ENCODE measurements at regions not wholly inside any gene's neighbourhood (a gene's known extent, or its start where the extent isn't known, plus 50 kb on each side); places are given as distances from the start of the nearest gene placed in this dataset.

DNA sequence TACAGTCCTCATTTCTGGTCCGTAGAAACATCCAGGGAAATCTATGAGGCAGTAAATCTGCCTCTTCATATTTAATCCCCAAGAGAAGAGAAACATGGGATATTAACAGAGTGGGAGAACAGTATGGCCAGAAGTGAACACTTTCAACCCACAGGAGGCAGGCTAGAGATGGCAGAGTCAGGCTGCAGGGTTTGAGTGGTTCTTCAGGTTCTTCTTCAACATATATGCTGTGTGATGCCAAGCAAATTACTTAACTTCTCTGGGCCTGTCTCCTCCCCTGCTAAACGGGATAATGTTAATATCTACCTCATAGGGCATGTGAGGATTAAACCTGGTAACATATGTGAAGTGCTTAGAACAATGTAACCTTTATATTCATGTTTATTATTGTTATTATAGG, 321.8 kb downstream of the PSAT1 start:
- POLR2A ChIA-PET: no interaction called here
- Histone ChIP-seq H3K4me3 (no peak overlapping the region), H3K4me1 (peaks cover 14% of the 10 kb centered on the region), H3K27ac (no peak overlapping the region), H3K9me3 (no peaks in the 10 kb centered on the region), H3K4me2 (no peak overlapping the region)
- DNase-seq (ENCODE audit: low read depth in 1 of 2, low spot score in 1 of 2) (no peak), FAIRE-seq (no peak), ATAC-seq (no peak)
- CTCF ChIA-PET: interaction anchor here (1.3 kb wide), 1 partner anchor 511 kb away, joined by 3 read pairs; no protein-coding TSS in a partner anchor
- WGBS (ENCODE audit: missing lambda C conversion rate): 58% methylated on average over 2 of the region's 2 CpGs
- TF ChIP-seq PHF8 (IDR thresholded peaks at IDR 0.05; ENCODE audit: borderline replicate concordance, low read depth) (no peak), TFCP2L1 (CRISPR knock-in tag; IDR thresholded peaks at IDR 0.05) (no peak), NFE2L2 (conservative IDR thresholded peaks at IDR 0.05; ENCODE audit: low read length) (no peak), FOXS1 (CRISPR knock-in tag; IDR thresholded peaks at IDR 0.05) (no peak), RARB (CRISPR knock-in tag; IDR thresholded peaks at IDR 0.05) (no peak), MAZ (IDR thresholded peaks at IDR 0.05; ENCODE audit: borderline replicate concordance, low read depth, low read length) (no peak), BHLHE40 (IDR thresholded peaks at IDR 0.05; ENCODE audit: low read depth, low read length) (no peak), CHD4 (IDR thresholded peaks at IDR 0.05; ENCODE audit: borderline replicate concordance) (no peak), TP53 (CRISPR knock-in tag; IDR thresholded peaks at IDR 0.05) (no peak), MYC (IDR thresholded peaks at IDR 0.05; ENCODE audit: borderline replicate concordance, low read length) (no peak), ZNF302 (CRISPR knock-in tag; IDR thresholded peaks at IDR 0.05) (no peak), FOSB (CRISPR knock-in tag; IDR thresholded peaks at IDR 0.05) (no peak), HOXA7 (CRISPR knock-in tag; IDR thresholded peaks at IDR 0.05) (no peak), RFX5 (IDR thresholded peaks at IDR 0.05) (no peak), EHF (CRISPR knock-in tag; IDR thresholded peaks at IDR 0.05) (no peak)
- TF ChIP-seq, protein P1, sequence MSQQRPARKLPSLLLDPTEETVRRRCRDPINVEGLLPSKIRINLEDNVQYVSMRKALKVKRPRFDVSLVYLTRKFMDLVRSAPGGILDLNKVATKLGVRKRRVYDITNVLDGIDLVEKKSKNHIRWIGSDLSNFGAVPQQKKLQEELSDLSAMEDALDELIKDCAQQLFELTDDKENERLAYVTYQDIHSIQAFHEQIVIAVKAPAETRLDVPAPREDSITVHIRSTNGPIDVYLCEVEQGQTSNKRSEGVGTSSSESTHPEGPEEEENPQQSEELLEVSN (IDR thresholded peaks at IDR 0.05; ENCODE audit: borderline replicate concordance, low read depth): no peak
- TF ChIP-seq, protein P2, sequence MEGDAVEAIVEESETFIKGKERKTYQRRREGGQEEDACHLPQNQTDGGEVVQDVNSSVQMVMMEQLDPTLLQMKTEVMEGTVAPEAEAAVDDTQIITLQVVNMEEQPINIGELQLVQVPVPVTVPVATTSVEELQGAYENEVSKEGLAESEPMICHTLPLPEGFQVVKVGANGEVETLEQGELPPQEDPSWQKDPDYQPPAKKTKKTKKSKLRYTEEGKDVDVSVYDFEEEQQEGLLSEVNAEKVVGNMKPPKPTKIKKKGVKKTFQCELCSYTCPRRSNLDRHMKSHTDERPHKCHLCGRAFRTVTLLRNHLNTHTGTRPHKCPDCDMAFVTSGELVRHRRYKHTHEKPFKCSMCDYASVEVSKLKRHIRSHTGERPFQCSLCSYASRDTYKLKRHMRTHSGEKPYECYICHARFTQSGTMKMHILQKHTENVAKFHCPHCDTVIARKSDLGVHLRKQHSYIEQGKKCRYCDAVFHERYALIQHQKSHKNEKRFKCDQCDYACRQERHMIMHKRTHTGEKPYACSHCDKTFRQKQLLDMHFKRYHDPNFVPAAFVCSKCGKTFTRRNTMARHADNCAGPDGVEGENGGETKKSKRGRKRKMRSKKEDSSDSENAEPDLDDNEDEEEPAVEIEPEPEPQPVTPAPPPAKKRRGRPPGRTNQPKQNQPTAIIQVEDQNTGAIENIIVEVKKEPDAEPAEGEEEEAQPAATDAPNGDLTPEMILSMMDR (IDR thresholded peaks at IDR 0.05): no peak
- TF ChIP-seq, protein P3, sequence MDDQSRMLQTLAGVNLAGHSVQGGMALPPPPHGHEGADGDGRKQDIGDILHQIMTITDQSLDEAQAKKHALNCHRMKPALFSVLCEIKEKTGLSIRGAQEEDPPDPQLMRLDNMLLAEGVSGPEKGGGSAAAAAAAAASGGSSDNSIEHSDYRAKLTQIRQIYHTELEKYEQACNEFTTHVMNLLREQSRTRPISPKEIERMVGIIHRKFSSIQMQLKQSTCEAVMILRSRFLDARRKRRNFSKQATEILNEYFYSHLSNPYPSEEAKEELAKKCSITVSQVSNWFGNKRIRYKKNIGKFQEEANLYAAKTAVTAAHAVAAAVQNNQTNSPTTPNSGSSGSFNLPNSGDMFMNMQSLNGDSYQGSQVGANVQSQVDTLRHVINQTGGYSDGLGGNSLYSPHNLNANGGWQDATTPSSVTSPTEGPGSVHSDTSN (IDR thresholded peaks at IDR 0.05): no peak
- TF ChIP-seq, protein P4, sequence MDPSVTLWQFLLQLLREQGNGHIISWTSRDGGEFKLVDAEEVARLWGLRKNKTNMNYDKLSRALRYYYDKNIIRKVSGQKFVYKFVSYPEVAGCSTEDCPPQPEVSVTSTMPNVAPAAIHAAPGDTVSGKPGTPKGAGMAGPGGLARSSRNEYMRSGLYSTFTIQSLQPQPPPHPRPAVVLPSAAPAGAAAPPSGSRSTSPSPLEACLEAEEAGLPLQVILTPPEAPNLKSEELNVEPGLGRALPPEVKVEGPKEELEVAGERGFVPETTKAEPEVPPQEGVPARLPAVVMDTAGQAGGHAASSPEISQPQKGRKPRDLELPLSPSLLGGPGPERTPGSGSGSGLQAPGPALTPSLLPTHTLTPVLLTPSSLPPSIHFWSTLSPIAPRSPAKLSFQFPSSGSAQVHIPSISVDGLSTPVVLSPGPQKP (IDR thresholded peaks at IDR 0.05; ENCODE audit: low read depth, low read length): no peak

DNA sequence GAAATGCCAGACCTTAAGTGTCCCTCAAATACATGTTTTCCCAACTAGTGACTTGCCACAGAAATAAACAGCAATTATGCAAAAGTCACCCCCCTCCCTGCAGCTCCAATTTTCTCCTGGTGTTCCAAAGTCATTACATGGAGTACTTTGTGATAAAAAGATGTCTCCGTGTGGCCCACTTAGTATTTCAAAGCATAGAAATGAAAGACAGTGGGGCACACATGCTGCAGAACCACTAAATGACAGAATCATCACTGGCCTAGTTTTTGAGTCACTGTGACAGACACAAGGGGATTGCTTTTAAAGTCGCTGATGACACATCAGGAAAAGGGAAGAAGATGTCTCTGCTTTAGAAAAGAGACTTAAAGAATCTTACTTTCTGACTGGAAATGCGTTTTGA, 323.4 kb downstream of the PSAT1 start:
- peaks cover 14% of the 10 kb centered on the region for H3K4me1 ChIP-seq
- no peak overlapping the region for H3K4me3 ChIP-seq
- WGBS (ENCODE audit: missing lambda C conversion rate): 41% methylated on average over 3 of the region's 3 CpGs
- peak overlapping the region; percentile 14 to 27; a peak in 4 of 6 replicates for H3K27ac ChIP-seq
- peak overlapping the region; percentile 48 for H3K4me2 ChIP-seq
- ChIA-PET CTCF (no interaction called here), POLR2A (no interaction called here)
- TF ChIP-seq FOSB (CRISPR knock-in tag; IDR thresholded peaks at IDR 0.05) (no peak), POLR2A (IDR thresholded peaks at IDR 0.05; ENCODE audit: low read length) (no peak), EP300 (IDR thresholded peaks at IDR 0.05) (no peak), RCOR1 (IDR thresholded peaks at IDR 0.05; ENCODE audit: low read depth, low read length) (no peak), JUNB (IDR thresholded peaks at IDR 0.05) (no peak), CBX2 (IDR thresholded peaks at IDR 0.05; ENCODE audit: borderline replicate concordance, low read depth) (no peak), MAFK (IDR thresholded peaks at IDR 0.05; ENCODE audit: partially characterized antibody) (no peak), ZFP36 (IDR thresholded peaks at IDR 0.05; ENCODE audit: borderline replicate concordance, partially characterized antibody) (no peak), RFX5 (IDR thresholded peaks at IDR 0.05) (no peak)
- TF ChIP-seq, protein P2 (IDR thresholded peaks at IDR 0.05): no peak
- 0 out of 6 replicates have a peak, but pooled peaks of 1 of the 2 experiments have one; percentile 36 for ATAC-seq
- no peaks in the 10 kb centered on the region for H3K9me3 ChIP-seq
- no peak for FAIRE-seq
- DNase-seq (ENCODE audit: low read depth in 1 of 2, low spot score in 1 of 2): no peak
